GM12865 (cell line): ENCODE measurements at regions not wholly inside any gene's neighbourhood (a gene's known extent, or its start where the extent isn't known, plus 50 kb on each side); places are given as distances from the start of the nearest gene placed in this dataset.
"Not testable (repeated sequence)": the region's sequence is repeated elsewhere in the genome, so short reads cannot be mapped to it uniquely, and the experiment has no call there.

Experiments used
- DNase-seq: peaks from one replicate; pipeline ENCODE4 v3.0.0; 2010; ENCODE audit warnings: low read depth
- H3K4me3 ChIP-seq: 2 replicates; pipeline ENCODE4 v1.5.1; 2011; ENCODE audit warnings: mild to moderate bottlenecking, low read depth, low read length, control low read depth
- CTCF ChIP-seq: IDR thresholded peaks from 2 replicates; pipeline ENCODE4 v1.5.1; 2011; ENCODE audit warnings: low read length, control low read depth, low read depth, inconsistent platforms; ENCODE audit not compliant: insufficient read depth; ENCODE audit errors: missing control alignments

GRCh38 chr3:30538791-30539190 is 67.6 kb upstream of the TGFBR2 start:
- H3K4me3 ChIP-seq: no peak overlapping the region
- DNase-seq: no peak
- TF ChIP-seq CTCF: no peak

GRCh38 chr3:30539206-30539605 is 67.2 kb upstream of the TGFBR2 start:
- no peak for TF ChIP-seq CTCF
- no peak for DNase-seq
- no peak overlapping the region for H3K4me3 ChIP-seq

GRCh38 chr3:30539772-30540171 is 66.6 kb upstream of the TGFBR2 start:
- DNase-seq: no peak
- no peak for TF ChIP-seq CTCF
- no peak overlapping the region for H3K4me3 ChIP-seq

GRCh38 chr3:30541156-30541555 is 65.2 kb upstream of the TGFBR2 start:
- not testable (repeated sequence) for H3K4me3 ChIP-seq, DNase-seq

- DNase-seq: no peak
- no peak overlapping the region for H3K4me3 ChIP-seq
- no peak for TF ChIP-seq CTCF
Observed at GRCh38 chr3:30542897-30543296, 63.5 kb upstream of the TGFBR2 start.

- no peak for TF ChIP-seq CTCF
- H3K4me3 ChIP-seq: no peak overlapping the region
- no peak for DNase-seq
Observed at GRCh38 chr3:30544812-30545211, 61.6 kb upstream of the TGFBR2 start.

GRCh38 chr3:30546934-30547333 is 59.5 kb upstream of the TGFBR2 start:
- DNase-seq: no peak
- H3K4me3 ChIP-seq: no peak overlapping the region
- TF ChIP-seq CTCF: no peak

GRCh38 chr3:30547716-30548115 is 58.7 kb upstream of the TGFBR2 start:
- TF ChIP-seq CTCF: no peak
- no peak for DNase-seq
- no peak overlapping the region for H3K4me3 ChIP-seq
